IPS-18c (cell line): ENCODE measurements at regions not wholly inside any gene's neighbourhood (a gene's known extent, or its start where the extent isn't known, plus 50 kb on each side); places are given as distances from the start of the nearest gene placed in this dataset.
"Not testable (repeated sequence)": the region's sequence is repeated elsewhere in the genome, so short reads cannot be mapped to it uniquely, and the experiment has no call there.

Experiments
- H3K4me3 ChIP-seq: 2 replicates; pipeline ENCODE4 v1.7.0; 2013; ENCODE audit warnings: low read depth, mild to moderate bottlenecking, low read length, moderate library complexity; ENCODE audit not compliant: insufficient read depth
- H3K9me3 ChIP-seq: one replicate; pipeline ENCODE4 v1.6.1; 2013; ENCODE audit warnings: mild to moderate bottlenecking, low read length, moderate library complexity; ENCODE audit not compliant: control insufficient read depth, insufficient read depth

- not testable (repeated sequence) for H3K9me3 ChIP-seq
Measured at GRCh38 chr9:108774088-108774487, 81.7 kb downstream of the ACTL7B start.

GRCh38 chr9:108772301-108772894 lies 83.4 kb downstream of the ACTL7B start:
- H3K9me3 ChIP-seq: no peaks in the 10 kb centered on the region
- H3K4me3 ChIP-seq: no peak overlapping the region

More at GRCh38 chr9:108774088-108774487, 81.7 kb downstream of the ACTL7B start:
- H3K4me3 ChIP-seq: not testable (repeated sequence)

GRCh38 chr9:108768744-108769143 lies 87.0 kb downstream of the ACTL7B start:
- Histone ChIP-seq H3K9me3 (no peaks in the 10 kb centered on the region), H3K4me3 (no peak overlapping the region)

- Histone ChIP-seq H3K9me3 (no peaks in the 10 kb centered on the region), H3K4me3 (no peak overlapping the region)
Measured at GRCh38 chr9:108766626-108767161, 89.1 kb downstream of the ACTL7B start.

- Histone ChIP-seq H3K9me3 (no peaks in the 10 kb centered on the region), H3K4me3 (no peak overlapping the region)
Measured at GRCh38 chr9:108765265-108765664, 90.5 kb downstream of the ACTL7B start.

- Histone ChIP-seq H3K4me3 (no peak overlapping the region), H3K9me3 (no peaks in the 10 kb centered on the region)
Measured at GRCh38 chr9:108762348-108763055, 93.3 kb downstream of the ACTL7B start.

- Histone ChIP-seq H3K9me3 (no peaks in the 10 kb centered on the region), H3K4me3 (no peak overlapping the region)
Measured at GRCh38 chr9:108761655-108762347, 94.0 kb downstream of the ACTL7B start.

- Histone ChIP-seq H3K9me3 (no peaks in the 10 kb centered on the region), H3K4me3 (no peak overlapping the region)
Measured at GRCh38 chr9:108760841-108761240, 94.9 kb downstream of the ACTL7B start.

GRCh38 chr9:108759835-108760234 lies 96.0 kb downstream of the ACTL7B start:
- no peaks in the 10 kb centered on the region for H3K9me3 ChIP-seq
- H3K4me3 ChIP-seq: no peak overlapping the region

GRCh38 chr9:108759399-108759798 lies 96.4 kb downstream of the ACTL7B start:
- Histone ChIP-seq H3K9me3 (no peaks in the 10 kb centered on the region), H3K4me3 (no peak overlapping the region)

- Histone ChIP-seq H3K9me3 (no peaks in the 10 kb centered on the region), H3K4me3 (no peak overlapping the region)
Measured at GRCh38 chr9:108756746-108757490, 98.9 kb downstream of the ACTL7B start.

GRCh38 chr9:108755979-108756378 lies 99.8 kb downstream of the ACTL7B start:
- Histone ChIP-seq H3K4me3 (no peak overlapping the region), H3K9me3 (no peaks in the 10 kb centered on the region)

GRCh38 chr9:108751369-108751768 lies 104.4 kb downstream of the ACTL7B start:
- H3K4me3 ChIP-seq: no peak overlapping the region
- H3K9me3 ChIP-seq: no peaks in the 10 kb centered on the region

GRCh38 chr9:108750661-108751215 lies 105.0 kb downstream of the ACTL7B start:
- Histone ChIP-seq H3K9me3 (no peaks in the 10 kb centered on the region), H3K4me3 (no peak overlapping the region)

- H3K9me3 ChIP-seq: no peaks in the 10 kb centered on the region
Measured at GRCh38 chr9:108748776-108749175, 107.0 kb downstream of the ACTL7B start.

GRCh38 chr9:108746864-108747263 lies 108.9 kb downstream of the ACTL7B start:
- Histone ChIP-seq H3K4me3 (no peak overlapping the region), H3K9me3 (no peaks in the 10 kb centered on the region)

More at GRCh38 chr9:108748776-108749175, 107.0 kb downstream of the ACTL7B start:
- H3K4me3 ChIP-seq: no peak overlapping the region

- Histone ChIP-seq H3K9me3 (no peaks in the 10 kb centered on the region), H3K4me3 (no peak overlapping the region)
Measured at GRCh38 chr9:108746001-108746400, 109.8 kb downstream of the ACTL7B start.
